Esophagus muscularis mucosa (tissue), 4 donors: ENCODE measurements at regions not wholly inside any gene's neighbourhood (a gene's known extent, or its start where the extent isn't known, plus 50 kb on each side); places are given as distances from the start of the nearest gene placed in this dataset.
"Not testable (repeated sequence)": the region's sequence is repeated elsewhere in the genome, so short reads cannot be mapped to it uniquely, and the experiment has no call there.

Experiments used
- EP300 ChIP-seq: sonication (generic); formaldehyde crosslinking; IDR thresholded peaks from one replicate; pipeline ENCODE4 v1.6.1; 2017; ENCODE audit warnings: antibody characterized with exemption
- POLR2A ChIP-seq: fragments of 450-650 bp; IDR thresholded peaks from one replicate; pipeline ENCODE4 v1.6.1; 2017; ENCODE audit warnings: antibody characterized with exemption, moderate library complexity, mild to moderate bottlenecking, low read depth
- POLR2AphosphoS5 ChIP-seq, 2 donors: sonication (generic); formaldehyde crosslinking; IDR thresholded peaks; one replicate each; pipeline ENCODE4 v1.6.1; 2017; ENCODE audit warnings: antibody characterized with exemption in 2 of 2
- TF ChIP-seq, protein P1 (sequence below), 3 experiments: fragments of 200-600 bp in 2 of 3; fragments of 450-650 bp in 1 of 3; sonication (generic) in 2 of 3; IDR thresholded peaks; one replicate each; pipeline ENCODE4 v1.5.1; 2017 to 2019; ENCODE audit warnings: antibody characterized with exemption in 3 of 3, mild to moderate bottlenecking in 2 of 3, moderate library complexity in 1 of 3

DNA sequence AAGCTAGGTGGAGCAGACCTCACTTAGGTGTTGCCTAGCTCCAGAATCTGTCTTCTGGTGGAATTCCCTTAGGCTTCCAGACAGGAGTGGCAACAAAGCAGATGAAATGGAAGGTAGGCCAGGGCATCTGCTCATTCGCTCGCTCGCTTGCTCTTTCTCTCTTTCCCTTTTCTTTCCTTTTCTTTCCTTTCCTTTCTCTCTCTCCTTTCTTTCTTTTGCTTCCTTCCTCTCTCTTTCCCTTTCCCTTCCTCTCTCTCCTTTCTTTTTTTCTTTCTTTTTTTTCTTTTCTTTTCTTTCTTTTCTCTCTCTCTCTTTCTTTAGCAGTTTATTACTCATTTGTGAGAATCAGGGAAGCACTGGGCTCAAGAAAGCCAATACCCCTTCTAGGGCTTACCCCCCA, 56.1 kb upstream of the NBPF19 start:
- TF ChIP-seq, protein P1, sequence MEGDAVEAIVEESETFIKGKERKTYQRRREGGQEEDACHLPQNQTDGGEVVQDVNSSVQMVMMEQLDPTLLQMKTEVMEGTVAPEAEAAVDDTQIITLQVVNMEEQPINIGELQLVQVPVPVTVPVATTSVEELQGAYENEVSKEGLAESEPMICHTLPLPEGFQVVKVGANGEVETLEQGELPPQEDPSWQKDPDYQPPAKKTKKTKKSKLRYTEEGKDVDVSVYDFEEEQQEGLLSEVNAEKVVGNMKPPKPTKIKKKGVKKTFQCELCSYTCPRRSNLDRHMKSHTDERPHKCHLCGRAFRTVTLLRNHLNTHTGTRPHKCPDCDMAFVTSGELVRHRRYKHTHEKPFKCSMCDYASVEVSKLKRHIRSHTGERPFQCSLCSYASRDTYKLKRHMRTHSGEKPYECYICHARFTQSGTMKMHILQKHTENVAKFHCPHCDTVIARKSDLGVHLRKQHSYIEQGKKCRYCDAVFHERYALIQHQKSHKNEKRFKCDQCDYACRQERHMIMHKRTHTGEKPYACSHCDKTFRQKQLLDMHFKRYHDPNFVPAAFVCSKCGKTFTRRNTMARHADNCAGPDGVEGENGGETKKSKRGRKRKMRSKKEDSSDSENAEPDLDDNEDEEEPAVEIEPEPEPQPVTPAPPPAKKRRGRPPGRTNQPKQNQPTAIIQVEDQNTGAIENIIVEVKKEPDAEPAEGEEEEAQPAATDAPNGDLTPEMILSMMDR (IDR thresholded peaks at IDR 0.05), result not testable (repeated sequence)
- not testable (repeated sequence) for TF ChIP-seq POLR2A; POLR2AphosphoS5 (IDR thresholded peaks at IDR 0.05); EP300
